Mononuclear cell (primary cell): ENCODE measurements at regions not wholly inside any gene's neighbourhood (a gene's known extent, or its start where the extent isn't known, plus 50 kb on each side); places are given as distances from the start of the nearest gene placed in this dataset.

Experiments used
- H3K27me3 ChIP-seq: 2 replicates; pipeline ENCODE4 v1.6.0; 2011; ENCODE audit warnings: low read length, control low read depth; ENCODE audit not compliant: insufficient read depth
- H3K4me1 ChIP-seq: 2 replicates; pipeline ENCODE4 v1.5.1; 2011; ENCODE audit warnings: mild to moderate bottlenecking, low read length, control low read depth; ENCODE audit not compliant: insufficient read depth
- H3K4me3 ChIP-seq: 2 replicates; pipeline ENCODE4 v1.5.1; 2011; ENCODE audit warnings: mild to moderate bottlenecking, low read length, moderate library complexity
- H3K9me3 ChIP-seq: 2 replicates; pipeline ENCODE4 v1.5.1; 2011; ENCODE audit warnings: low read depth, mild to moderate bottlenecking, control low read depth, low read length

DNA sequence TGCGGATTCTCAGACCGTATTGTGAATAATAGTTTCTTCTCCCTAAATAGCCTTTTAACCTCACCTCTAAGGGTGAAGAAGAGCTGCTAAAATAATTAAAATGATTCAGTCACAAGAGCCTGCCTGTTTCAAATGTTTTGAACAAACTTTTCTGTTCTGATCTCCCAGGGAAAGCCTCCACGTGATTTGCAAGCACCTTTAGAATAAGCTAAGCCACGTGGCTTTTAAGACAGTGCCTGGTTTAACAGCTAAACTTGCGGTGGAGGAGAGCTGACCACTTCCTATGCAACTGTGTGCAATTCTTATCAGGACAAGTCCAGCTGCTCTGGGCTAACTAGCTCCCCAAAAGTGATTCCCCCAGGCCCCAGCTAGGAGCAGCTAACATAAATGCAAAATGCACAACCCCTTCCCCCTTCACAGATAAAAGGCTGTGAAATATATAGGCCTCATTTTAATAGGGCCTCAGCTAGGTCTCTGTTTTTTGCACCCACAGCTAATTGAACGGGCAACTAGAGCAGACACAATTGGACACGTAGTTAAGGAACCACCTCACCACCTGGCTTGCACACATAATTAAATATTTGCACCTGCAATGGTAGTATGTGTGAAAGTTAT lies 401.2 kb upstream of the NR2F2 start:
- Histone ChIP-seq H3K9me3 (no peaks in the 10 kb centered on the region), H3K27me3 (no peaks in the 10 kb centered on the region), H3K4me3 (no peak overlapping the region), H3K4me1 (peaks cover 4% of the 10 kb centered on the region)

DNA sequence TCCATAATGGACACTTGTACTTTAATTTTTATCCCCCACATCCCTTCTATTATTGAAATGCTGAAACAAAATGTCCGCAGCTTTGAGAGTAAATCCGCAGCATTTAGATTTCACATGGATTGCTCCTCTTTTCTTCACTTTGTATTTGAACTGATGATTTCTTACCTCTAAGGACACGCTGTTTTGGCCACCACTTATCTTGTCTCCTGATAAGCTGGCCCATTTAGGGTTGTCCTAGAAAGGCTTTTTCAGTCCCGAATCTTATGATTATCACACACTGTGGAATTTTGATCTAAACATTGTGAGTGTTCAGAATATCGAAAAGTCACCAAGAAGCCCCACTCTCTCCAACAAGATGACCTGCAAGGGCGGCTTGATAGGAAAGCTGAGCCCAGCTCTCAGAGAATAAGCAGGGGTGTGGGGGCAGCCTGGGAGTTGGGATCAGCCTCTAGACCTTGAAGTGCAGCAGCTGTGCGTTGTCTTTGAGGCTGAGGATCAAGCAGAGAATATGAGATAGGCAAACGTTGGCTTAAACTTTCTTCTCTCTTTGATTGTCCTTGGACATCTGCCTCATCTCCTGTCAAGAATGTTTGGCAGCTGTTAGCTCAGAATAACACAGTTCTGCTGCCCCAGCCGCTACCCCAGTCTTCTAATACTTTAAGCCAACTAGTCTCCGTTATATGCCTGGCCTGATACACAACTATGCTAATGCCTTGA lies 399.7 kb upstream of the NR2F2 start:
- H3K27me3 ChIP-seq: no peaks in the 10 kb centered on the region
- H3K4me3 ChIP-seq: no peak overlapping the region
- peaks cover 4% of the 10 kb centered on the region for H3K4me1 ChIP-seq
- no peaks in the 10 kb centered on the region for H3K9me3 ChIP-seq

DNA sequence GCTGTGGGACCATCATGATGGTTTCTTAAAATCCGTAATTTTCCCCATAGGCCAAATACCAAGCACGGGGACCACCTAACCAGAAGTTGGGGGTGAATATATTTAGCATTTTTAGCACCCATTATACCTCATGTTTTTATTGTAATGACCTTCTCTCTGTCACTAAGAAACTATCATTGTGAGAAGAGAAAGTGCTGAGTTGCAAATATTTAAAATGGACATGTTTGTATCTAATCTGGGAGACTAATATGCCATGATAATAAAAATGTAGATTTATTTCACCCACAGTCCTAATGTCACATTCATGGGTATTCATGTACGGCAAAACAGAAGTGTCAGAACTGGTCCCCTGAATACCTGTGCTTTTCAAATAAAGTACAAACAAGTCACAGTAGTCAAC lies 398.9 kb upstream of the NR2F2 start:
- Histone ChIP-seq H3K4me3 (no peak overlapping the region), H3K4me1 (peaks cover 4% of the 10 kb centered on the region), H3K27me3 (no peaks in the 10 kb centered on the region), H3K9me3 (no peaks in the 10 kb centered on the region)

GRCh38 chr15:95932141-95932540 lies 398.4 kb upstream of the NR2F2 start:
- H3K4me1 ChIP-seq: peaks cover 4% of the 10 kb centered on the region
- H3K4me3 ChIP-seq: no peak overlapping the region
- no peaks in the 10 kb centered on the region for H3K9me3 ChIP-seq
- no peaks in the 10 kb centered on the region for H3K27me3 ChIP-seq

GRCh38 chr15:95932676-95933075 lies 397.8 kb upstream of the NR2F2 start:
- no peaks in the 10 kb centered on the region for H3K9me3 ChIP-seq
- peaks cover 4% of the 10 kb centered on the region for H3K4me1 ChIP-seq
- no peak overlapping the region for H3K4me3 ChIP-seq
- H3K27me3 ChIP-seq: no peaks in the 10 kb centered on the region

- Histone ChIP-seq H3K4me3 (no peak overlapping the region), H3K27me3 (no peaks in the 10 kb centered on the region), H3K4me1 (no peaks in the 10 kb centered on the region), H3K9me3 (no peaks in the 10 kb centered on the region)
Measured at GRCh38 chr15:95935852-95936251, 394.6 kb upstream of the NR2F2 start.

DNA sequence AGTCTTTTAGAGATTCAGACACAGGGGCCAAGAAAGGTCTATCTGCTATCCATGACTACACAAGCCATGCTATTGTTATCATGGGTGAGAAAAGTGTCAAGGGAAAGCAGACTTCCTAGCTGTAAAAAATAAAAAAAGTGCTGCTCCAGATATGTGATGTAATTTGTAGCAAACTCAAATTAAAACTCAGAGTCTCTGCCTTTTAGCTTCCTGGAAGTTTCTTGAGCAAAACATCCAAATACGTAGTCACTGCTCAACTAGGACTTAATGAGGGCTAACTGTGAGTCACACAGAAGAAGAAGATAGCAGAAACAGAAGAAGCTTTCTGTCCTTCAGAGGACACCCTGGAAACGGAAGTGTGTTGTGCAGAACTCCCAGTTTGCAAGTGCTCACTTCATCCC lies 393.4 kb upstream of the NR2F2 start:
- Histone ChIP-seq H3K4me3 (no peak overlapping the region), H3K9me3 (no peaks in the 10 kb centered on the region), H3K4me1 (no peaks in the 10 kb centered on the region), H3K27me3 (no peaks in the 10 kb centered on the region)

- H3K27me3 ChIP-seq: no peaks in the 10 kb centered on the region
Measured at GRCh38 chr15:95940431-95940985, 390.0 kb upstream of the NR2F2 start.

GRCh38 chr15:95944193-95944592 lies 386.3 kb upstream of the NR2F2 start:
- H3K27me3 ChIP-seq: no peaks in the 10 kb centered on the region
- no peak overlapping the region for H3K4me3 ChIP-seq
- H3K4me1 ChIP-seq: no peaks in the 10 kb centered on the region
- H3K9me3 ChIP-seq: no peaks in the 10 kb centered on the region

More at GRCh38 chr15:95940431-95940985, 390.0 kb upstream of the NR2F2 start:
- Histone ChIP-seq H3K4me1 (no peaks in the 10 kb centered on the region), H3K9me3 (no peaks in the 10 kb centered on the region), H3K4me3 (no peak overlapping the region)

DNA sequence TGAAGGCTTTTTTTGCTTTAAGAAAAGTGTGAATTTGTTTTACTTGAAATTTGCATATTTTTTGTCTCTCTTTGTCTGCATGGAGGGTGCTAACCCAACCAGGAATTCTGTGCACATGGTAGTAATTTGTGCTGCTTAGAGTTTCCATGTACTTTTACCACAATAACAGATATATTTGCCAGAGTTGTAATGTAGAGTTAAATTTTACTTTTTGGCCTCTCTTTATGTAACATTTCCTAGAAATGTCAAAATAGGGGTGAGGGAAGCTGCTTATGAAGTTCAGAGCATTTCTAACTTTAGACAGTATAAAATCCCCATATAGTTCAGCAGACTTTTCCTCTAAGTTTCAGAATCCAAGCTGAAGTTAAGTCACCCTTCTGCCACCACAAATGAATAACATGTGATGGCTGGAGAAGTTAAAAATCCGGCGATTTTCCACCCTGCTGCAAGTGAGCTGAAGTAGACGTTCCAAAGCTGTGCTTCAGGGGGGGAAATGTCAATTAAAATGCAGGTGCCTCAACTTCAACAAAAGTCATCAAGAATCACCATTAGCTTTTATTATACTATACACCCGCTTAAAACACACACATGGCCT lies 385.7 kb upstream of the NR2F2 start:
- Histone ChIP-seq H3K9me3 (no peaks in the 10 kb centered on the region), H3K4me3 (no peak overlapping the region), H3K4me1 (no peaks in the 10 kb centered on the region), H3K27me3 (no peaks in the 10 kb centered on the region)

GRCh38 chr15:95946241-95946640 lies 384.3 kb upstream of the NR2F2 start:
- Histone ChIP-seq H3K27me3 (no peaks in the 10 kb centered on the region), H3K9me3 (no peaks in the 10 kb centered on the region), H3K4me3 (no peak overlapping the region), H3K4me1 (no peaks in the 10 kb centered on the region)

DNA sequence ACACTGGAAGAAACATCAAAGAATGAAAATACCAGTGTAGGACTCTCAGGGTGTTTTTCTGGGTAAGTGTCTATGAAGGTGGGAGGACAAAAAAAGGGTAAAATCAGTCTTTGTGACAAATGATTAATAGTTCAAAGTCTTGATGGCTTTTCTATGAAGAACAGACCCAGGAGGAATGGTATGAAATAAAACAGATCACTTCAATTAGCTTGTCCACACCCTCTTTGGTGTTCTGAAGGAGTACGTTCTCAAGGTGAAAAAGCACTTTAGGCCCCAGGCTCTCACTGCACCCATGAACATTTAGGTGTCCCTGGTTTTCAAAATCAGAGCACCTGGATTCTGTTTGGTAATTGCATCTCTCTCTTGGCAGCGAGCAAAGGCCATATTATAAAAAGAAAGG lies 383.6 kb upstream of the NR2F2 start:
- Histone ChIP-seq H3K27me3 (no peaks in the 10 kb centered on the region), H3K4me1 (no peaks in the 10 kb centered on the region), H3K4me3 (no peak overlapping the region), H3K9me3 (no peaks in the 10 kb centered on the region)

- H3K27me3 ChIP-seq: no peaks in the 10 kb centered on the region
- no peak overlapping the region for H3K4me3 ChIP-seq
- no peaks in the 10 kb centered on the region for H3K4me1 ChIP-seq
- H3K9me3 ChIP-seq: no peaks in the 10 kb centered on the region
Measured at GRCh38 chr15:95948411-95948810, 382.1 kb upstream of the NR2F2 start.

DNA sequence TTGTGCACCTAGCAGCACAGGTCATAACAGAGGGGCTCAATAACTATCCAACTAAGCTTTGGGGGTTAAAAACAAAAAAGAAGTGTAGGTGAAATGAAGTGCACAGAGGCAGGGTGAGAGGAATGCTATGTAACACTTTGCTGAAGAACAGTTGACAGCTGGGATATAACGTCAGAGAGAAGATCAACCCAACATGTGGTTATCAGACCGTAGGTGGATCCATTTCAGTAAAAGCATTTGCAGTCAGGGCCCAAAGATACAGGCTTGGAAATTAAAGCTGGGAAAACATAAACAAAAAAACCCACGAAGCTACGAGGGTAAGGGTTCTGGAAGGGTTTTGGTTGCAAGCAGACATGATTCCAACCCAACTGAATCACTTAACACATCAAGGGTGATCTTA lies 377.5 kb upstream of the NR2F2 start:
- H3K27me3 ChIP-seq: no peaks in the 10 kb centered on the region
- H3K4me1 ChIP-seq: no peaks in the 10 kb centered on the region
- H3K9me3 ChIP-seq: no peaks in the 10 kb centered on the region
- H3K4me3 ChIP-seq: no peak overlapping the region

DNA sequence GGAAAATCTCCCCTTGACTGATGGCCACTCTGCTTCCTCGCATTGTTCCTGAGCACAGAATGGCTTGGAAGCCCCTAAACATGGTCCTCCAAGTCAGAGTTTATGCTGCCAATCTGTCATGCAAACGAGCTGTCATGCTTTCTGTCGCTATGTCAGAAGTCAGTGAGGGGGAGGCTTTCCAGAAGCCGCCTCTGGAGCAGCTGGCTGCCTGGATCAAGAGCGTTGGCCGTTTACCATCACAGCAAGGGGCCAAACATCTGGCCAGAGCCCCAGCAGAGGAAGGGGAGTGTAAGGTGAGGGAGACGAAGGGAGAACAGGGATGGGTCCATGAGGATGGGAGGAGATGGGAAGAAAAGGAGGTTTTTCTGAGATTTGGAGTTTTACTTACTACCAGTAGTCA lies 372.6 kb upstream of the NR2F2 start:
- peaks cover 5% of the 10 kb centered on the region for H3K9me3 ChIP-seq
- H3K27me3 ChIP-seq: no peaks in the 10 kb centered on the region
- H3K4me1 ChIP-seq: no peaks in the 10 kb centered on the region
- H3K4me3 ChIP-seq: no peak overlapping the region
